Epithelial cell of esophagus (primary cell): ENCODE measurements at regions not wholly inside any gene's neighbourhood (a gene's known extent, or its start where the extent isn't known, plus 50 kb on each side); places are given as distances from the start of the nearest gene placed in this dataset.

Source experiments
- DNase-seq: peaks from one replicate; pipeline ENCODE4 v3.0.0; 2010; ENCODE audit warnings: low read depth
- H3K4me3 ChIP-seq: 2 replicates; pipeline ENCODE4 v1.5.1; 2011; ENCODE audit warnings: mild to moderate bottlenecking, low read length, control low read depth
- CTCF ChIP-seq: IDR thresholded peaks from 2 replicates; pipeline ENCODE4 v1.5.1; 2011; ENCODE audit warnings: low read depth, mild to moderate bottlenecking, low read length, control low read depth, inconsistent platforms; ENCODE audit not compliant: insufficient read depth; ENCODE audit errors: missing control alignments

DNA sequence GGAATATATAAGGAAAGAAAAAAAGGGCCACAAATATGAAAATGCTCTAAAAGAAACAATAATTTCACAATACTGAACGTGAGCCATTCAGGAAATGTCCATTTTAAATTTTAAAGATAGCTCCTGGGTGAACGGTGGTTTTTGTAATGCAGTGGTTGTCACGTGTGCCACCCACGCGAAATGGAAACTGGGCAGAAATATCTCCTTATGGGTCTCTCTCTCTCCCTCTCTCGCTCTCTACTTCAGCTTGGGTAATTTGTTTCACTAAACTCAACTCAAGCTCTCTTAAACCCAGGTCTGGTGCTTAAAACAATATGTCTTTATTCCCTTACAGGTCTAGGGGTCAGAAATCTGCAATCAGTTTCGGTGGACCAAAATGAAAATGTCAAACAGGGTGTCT is 150.8 kb downstream of the OR2B2 start:
- DNase-seq = no peak
- H3K4me3 ChIP-seq = no peak overlapping the region
- no peak for TF ChIP-seq CTCF

GRCh38 chr6:27760464-27760863 is 151.7 kb downstream of the OR2B2 start:
- peak; percentile 60 for DNase-seq
- H3K4me3 ChIP-seq = no peak overlapping the region
- TF ChIP-seq CTCF = no peak

DNA sequence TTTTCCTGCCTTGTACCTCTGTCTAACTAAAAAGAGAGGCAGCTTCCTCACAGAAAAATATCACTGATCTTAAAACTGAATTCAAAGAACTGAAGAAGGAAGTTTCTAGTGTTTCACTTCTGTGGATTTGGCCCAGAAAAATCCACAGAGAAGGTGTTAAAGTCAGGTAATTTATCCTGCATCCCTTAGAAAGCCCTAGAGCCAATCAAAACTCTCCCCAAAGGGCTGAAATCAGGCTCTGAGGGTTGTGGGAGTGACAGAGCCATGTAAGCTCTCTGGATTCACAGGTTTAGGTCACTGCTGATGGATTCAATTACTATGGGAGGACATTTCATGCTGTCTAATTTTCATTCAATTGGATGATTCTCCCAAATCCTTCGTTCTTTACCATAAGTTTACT is 152.3 kb downstream of the OR2B2 start:
- no peak for TF ChIP-seq CTCF
- peak; percentile 19 for DNase-seq
- no peak overlapping the region for H3K4me3 ChIP-seq

GRCh38 chr6:27758491-27758890 is 153.7 kb downstream of the OR2B2 start:
- no peak for TF ChIP-seq CTCF
- DNase-seq = no peak
- H3K4me3 ChIP-seq = no peak overlapping the region

DNA sequence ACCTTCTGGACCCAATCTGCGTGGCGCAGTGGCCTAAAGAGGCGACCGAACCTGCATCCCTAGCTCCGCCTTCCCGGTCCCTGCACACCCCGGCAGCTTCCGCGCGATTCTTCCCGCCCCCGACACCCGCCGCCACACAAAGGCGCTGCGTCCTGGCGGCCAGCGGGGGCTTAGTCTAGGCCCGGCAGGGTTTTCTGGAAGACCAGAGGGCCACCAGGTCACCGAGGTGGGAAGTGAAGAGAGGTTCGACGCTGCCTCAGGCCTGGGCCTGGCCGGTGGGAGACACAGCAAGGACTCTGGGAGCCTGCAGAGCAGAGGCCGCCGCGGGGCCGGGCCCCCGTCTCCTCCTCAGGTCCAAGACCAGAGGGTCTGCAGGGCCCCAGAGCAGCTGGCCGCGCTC is 154.9 kb downstream of the OR2B2 start:
- no peak for TF ChIP-seq CTCF
- H3K4me3 ChIP-seq = peak overlapping the region; percentile 45
- peak; percentile 25 for DNase-seq

DNA sequence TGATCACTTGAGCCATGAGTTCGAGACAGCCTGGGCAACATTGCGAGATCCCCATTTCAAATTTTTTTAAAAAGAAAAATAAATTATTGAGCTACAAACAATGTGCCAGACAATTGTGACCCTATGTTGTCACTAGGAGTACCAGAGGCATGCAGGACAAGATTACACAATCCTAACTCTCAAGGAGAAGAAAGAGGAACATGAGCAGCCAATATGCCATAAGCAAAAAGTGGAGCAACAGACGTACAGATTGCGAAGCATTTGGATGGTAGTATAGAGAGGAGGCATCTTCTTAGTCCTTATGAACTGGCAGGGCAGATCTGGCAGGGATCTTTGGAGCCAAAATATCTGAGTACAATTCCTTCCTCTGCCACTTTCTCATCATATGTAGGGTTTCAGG is 156.4 kb downstream of the OR2B2 start:
- no peak for DNase-seq
- no peak overlapping the region for H3K4me3 ChIP-seq
- TF ChIP-seq CTCF = no peak

- peak overlapping the region; percentile 89 for H3K4me3 ChIP-seq
- no peak for DNase-seq
- no peak for TF ChIP-seq CTCF
Observed at GRCh38 chr6:27754408-27754782, 157.8 kb downstream of the OR2B2 start.
